ENCODE measurements at regions not wholly inside any gene's neighbourhood (a gene's known extent, or its start where the extent isn't known, plus 50 kb on each side); places are given as distances from the start of the nearest gene placed in this dataset.

DNA sequence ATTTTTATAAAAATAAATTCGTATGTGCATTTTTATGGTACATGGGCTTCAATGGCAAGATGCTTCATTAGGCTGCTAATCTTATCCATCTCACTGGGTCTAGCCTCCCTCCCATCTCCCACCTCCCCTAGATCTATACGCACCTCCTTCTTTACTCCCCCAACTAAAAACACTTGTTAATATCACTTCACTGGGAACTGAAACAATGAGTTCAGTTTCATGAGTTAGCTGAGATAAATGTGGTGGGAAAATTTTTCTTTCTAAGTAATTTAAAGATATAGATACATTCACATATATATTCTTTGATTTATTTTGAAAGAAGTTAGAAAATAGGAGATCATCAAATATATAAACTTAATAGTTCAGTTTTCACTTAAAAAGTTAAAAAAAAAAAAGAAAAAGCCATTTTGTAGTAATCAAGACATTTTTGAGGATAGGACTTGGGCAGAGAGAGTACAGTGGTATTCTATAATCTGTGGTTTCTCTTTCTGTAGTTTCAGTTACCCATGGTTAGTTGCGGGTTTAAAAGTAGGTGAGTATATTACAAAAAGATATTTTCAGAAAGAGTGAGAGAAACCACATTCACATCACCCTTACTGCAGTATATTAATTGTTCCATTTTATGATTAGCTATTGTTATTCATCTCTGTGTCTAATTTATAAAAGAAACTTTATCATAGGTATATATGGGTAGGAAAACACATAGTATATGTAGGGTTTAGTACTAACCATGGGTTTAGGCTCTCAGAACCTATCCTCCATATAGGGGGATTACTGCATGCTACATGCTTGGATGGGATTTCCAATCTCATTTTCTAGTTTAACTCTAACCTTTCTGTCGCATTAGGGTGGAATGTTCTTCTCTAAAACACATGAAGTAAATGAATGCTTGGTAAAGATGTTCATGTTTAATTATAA lies 316.0 kb upstream of the CBLB start:
- Histone ChIP-seq H3K4me3 (ENCODE audit: insufficient read depth, low read depth, low read length) (no peak overlapping the region), H3K36me3 (replicated peaks; ENCODE audit: control insufficient read depth, insufficient read depth, low read length) (no peaks in the 10 kb centered on the region), H3K27me3 (ENCODE audit: control insufficient read depth, insufficient read depth, low read length) (no peaks in the 10 kb centered on the region)
- no peak for DNase-seq

DNA sequence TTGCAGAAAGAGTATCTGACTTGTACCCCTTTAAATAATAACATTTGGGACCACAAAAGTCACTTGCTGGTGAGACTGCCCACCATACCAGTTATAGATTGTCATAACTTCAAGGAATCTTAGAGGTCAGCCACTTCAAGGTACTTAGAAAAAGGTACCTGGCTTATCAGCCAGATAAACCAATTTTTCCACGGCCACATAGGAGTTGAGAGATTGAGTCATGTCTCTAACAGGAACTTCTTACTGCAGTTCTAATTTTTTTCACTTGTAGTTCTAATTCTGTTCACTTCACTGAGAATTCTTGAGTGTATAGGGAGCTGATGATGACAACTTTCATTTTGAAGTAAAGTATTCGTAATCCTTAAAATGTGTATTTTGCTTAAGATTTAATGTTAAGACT lies 317.1 kb upstream of the CBLB start:
- DNase-seq, result no peak
- Histone ChIP-seq H3K27me3 (ENCODE audit: control insufficient read depth, insufficient read depth, low read length) (no peaks in the 10 kb centered on the region), H3K36me3 (replicated peaks; ENCODE audit: control insufficient read depth, insufficient read depth, low read length) (no peaks in the 10 kb centered on the region), H3K4me3 (ENCODE audit: insufficient read depth, low read depth, low read length) (no peak overlapping the region)

DNA sequence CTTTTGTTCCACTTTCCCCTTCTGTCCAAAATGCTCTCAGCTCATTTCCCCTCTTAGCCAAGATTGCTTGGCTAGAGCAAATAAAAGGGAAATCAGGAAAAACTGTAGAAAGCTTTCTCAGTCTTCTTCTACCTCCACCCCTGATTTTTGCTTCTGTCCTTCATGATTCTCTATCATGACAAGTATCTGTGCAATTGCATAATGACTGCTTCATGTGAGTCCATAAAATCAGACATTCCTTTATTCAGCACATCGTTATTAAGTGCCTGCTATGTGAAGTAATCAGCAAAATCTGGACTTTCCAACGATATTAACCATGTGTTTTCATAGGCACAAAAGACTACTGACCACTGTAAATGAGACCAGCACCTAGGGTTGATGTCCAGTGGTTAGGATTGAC lies 321.5 kb upstream of the CBLB start:
- H3K27me3 ChIP-seq (ENCODE audit: control insufficient read depth, insufficient read depth, low read length), result no peaks in the 10 kb centered on the region
- no peaks in the 10 kb centered on the region for H3K36me3 ChIP-seq (replicated peaks; ENCODE audit: control insufficient read depth, insufficient read depth, low read length)
- DNase-seq, result no peak
- no peak overlapping the region for H3K4me3 ChIP-seq (ENCODE audit: insufficient read depth, low read depth, low read length)

DNA sequence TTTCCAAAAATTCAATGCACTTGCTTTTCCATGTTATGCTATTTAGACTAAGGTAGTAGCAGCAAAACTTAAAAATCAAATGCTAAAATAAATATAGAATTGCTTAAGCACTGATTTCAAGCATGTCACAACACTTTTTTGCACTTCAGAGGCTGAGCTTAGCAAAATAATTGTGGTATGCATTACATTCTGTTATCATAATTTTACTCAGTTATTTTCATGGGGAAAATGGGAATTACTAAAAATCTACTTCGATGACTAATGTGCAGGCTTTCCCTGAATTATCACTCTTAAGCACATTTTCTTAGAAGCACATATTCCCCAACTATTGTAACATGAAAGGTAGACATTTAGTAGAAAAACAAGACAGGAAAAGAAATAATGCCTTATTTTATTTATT lies 322.4 kb upstream of the CBLB start:
- Histone ChIP-seq H3K36me3 (replicated peaks; ENCODE audit: control insufficient read depth, insufficient read depth, low read length) (no peaks in the 10 kb centered on the region), H3K4me3 (ENCODE audit: insufficient read depth, low read depth, low read length) (no peak overlapping the region), H3K27me3 (ENCODE audit: control insufficient read depth, insufficient read depth, low read length) (no peaks in the 10 kb centered on the region)
- DNase-seq, result no peak

DNA sequence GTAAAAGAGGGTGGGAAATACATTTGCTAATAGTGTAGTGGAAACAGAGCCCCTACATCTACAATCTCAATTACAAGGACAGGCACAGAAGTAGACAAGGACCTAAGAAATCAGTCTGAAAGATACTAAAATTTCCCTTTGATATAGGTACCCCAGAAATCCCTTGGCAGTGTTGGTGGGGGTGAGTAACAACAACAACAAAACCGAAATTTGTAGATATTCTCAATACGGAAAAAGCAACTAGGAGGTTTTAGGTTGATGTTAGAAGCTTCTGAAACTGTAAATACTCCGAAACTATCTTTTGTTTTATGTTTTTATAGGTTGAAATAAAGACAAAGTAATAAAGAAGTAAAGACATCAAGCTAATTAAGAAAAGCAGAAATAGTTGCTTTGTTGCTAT lies 323.1 kb upstream of the CBLB start:
- DNase-seq, result no peak
- Histone ChIP-seq H3K4me3 (ENCODE audit: insufficient read depth, low read depth, low read length) (no peak overlapping the region), H3K27me3 (ENCODE audit: control insufficient read depth, insufficient read depth, low read length) (no peaks in the 10 kb centered on the region), H3K36me3 (replicated peaks; ENCODE audit: control insufficient read depth, insufficient read depth, low read length) (no peaks in the 10 kb centered on the region)

DNA sequence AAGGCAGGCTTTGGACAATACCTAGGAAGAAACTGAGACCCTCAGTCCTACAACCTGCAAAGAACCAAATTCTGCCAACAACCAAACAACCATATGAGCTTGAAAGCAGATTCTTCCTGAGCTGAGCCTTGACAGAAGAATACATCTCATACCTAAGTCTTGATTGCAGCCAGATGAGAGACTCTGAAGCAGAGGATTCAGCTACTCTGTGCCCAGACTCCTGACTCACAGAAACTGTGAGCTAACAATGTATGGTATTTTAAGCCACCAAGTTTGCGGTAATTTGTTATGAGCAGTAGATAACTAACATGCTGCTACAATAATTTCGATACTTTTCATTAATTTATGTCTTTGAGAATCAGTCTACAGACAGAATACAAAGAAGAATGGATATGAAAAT lies 325.1 kb upstream of the CBLB start:
- Histone ChIP-seq H3K27me3 (ENCODE audit: control insufficient read depth, insufficient read depth, low read length) (no peaks in the 10 kb centered on the region), H3K36me3 (replicated peaks; ENCODE audit: control insufficient read depth, insufficient read depth, low read length) (no peaks in the 10 kb centered on the region), H3K4me3 (ENCODE audit: insufficient read depth, low read depth, low read length) (no peak overlapping the region)
- DNase-seq, result no peak

DNA sequence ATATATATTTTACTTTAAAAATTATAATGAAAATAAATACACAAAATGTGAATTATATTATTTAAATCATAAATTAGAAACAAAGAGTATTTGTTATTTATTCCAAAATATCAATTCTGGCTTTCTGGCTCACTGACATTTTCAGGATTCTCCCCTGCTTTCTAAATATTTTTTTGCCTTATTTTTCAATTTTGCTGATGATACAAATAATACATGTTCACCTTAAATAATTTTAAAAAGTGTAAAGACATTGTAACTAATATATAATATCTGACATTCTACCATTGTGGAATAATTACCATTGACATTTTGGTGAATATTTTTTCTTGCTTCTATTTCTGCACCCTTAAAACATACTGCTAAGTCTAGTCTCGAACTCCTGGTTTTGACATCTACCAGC lies 325.9 kb upstream of the CBLB start:
- H3K27me3 ChIP-seq (ENCODE audit: control insufficient read depth, insufficient read depth, low read length), result no peaks in the 10 kb centered on the region
- no peaks in the 10 kb centered on the region for H3K36me3 ChIP-seq (replicated peaks; ENCODE audit: control insufficient read depth, insufficient read depth, low read length)
- H3K4me3 ChIP-seq (ENCODE audit: insufficient read depth, low read depth, low read length), result no peak overlapping the region
- DNase-seq, result no peak

DNA sequence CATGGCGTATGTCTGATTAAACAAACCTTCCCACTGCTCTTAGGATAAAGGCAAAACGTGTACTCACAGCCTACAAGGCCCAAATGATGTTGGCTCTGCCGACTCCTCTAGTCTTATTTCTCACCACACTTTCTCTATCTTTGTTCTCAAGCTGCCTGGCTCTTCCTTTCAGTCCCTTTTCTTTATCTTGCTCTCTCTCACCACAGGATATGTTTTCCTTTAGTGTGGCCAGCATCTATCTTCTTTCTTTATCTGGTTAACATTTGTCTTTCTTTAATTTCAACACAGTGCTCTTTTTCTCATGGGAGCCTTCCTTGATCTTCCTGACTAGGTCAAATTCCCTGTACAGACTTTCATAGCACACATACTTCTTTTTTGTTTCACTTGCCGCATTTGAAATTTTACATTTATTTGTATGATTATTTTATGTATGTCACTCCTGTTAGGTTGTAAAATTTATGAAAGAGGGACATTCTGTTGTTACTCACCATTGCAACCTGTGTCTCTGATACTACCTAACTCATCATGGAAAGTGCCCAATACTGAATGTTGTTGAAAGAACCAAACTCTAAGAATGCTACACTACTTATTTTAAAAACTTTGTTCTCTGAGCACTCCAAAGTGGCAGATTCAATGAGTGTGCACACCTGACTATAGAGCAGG lies 328.9 kb upstream of the CBLB start:
- Histone ChIP-seq H3K27me3 (ENCODE audit: control insufficient read depth, insufficient read depth, low read length) (no peaks in the 10 kb centered on the region), H3K36me3 (replicated peaks; ENCODE audit: control insufficient read depth, insufficient read depth, low read length) (no peaks in the 10 kb centered on the region), H3K4me3 (ENCODE audit: insufficient read depth, low read depth, low read length) (no peak overlapping the region)
- DNase-seq, result no peak

DNA sequence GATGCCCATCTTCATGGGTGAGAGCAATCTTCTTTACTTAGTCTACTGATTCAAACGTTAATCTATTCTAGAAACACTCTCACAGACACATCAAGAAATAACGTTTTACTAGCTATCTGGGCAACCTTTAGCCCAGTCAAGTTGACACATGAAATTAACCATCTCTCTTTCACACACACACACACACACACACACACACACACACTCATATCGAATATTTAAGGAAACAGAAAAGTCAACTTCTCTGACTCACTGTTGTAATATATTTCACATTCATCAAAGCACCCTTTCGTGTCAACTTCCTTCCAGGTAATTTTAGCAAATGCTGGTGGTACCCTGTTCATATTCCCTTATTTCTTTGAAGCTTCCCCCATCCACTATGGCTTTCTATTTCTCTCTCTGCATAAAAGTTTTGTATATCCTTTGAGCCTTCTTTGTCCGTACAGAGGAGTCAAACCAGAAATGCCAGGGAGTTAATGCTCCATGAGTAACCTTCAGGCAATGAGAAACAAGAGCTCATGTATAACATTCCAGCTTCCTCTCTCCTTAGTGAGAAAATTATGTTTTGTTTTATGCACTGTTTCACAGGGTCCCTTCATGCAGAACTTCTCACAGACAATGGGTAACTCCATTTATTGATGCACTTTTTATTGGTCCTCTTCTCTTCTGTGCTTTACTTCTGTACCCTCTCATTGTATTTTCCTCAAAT lies 335.5 kb upstream of the CBLB start:
- no peaks in the 10 kb centered on the region for H3K36me3 ChIP-seq (replicated peaks; ENCODE audit: control insufficient read depth, insufficient read depth, low read length)
- no peak for DNase-seq
- no peak overlapping the region for H3K4me3 ChIP-seq (ENCODE audit: insufficient read depth, low read depth, low read length)
- no peaks in the 10 kb centered on the region for H3K27me3 ChIP-seq (ENCODE audit: control insufficient read depth, insufficient read depth, low read length)

DNA sequence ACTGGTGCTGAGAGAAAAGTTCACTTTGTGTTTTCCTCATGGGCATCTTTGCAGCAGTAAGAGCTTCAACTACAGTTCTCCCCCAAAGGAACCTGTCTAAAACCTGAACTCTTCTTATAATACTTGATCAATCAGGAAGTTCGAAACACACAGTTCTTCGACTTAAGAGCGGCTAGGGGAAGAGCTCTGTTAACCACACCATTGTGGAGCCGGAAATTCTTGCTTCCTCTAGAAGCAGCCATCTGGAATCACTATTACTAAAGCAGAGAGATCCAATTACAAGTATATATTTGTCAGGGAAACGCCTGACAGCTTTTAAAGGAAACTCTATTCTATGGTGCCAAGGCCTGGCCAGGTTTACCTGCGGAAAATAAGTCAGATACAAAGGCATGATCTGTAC lies 337.3 kb upstream of the CBLB start:
- Histone ChIP-seq H3K4me3 (ENCODE audit: insufficient read depth, low read depth, low read length) (no peak overlapping the region), H3K27me3 (ENCODE audit: control insufficient read depth, insufficient read depth, low read length) (no peaks in the 10 kb centered on the region), H3K36me3 (replicated peaks; ENCODE audit: control insufficient read depth, insufficient read depth, low read length) (no peaks in the 10 kb centered on the region)
- no peak for DNase-seq

DNA sequence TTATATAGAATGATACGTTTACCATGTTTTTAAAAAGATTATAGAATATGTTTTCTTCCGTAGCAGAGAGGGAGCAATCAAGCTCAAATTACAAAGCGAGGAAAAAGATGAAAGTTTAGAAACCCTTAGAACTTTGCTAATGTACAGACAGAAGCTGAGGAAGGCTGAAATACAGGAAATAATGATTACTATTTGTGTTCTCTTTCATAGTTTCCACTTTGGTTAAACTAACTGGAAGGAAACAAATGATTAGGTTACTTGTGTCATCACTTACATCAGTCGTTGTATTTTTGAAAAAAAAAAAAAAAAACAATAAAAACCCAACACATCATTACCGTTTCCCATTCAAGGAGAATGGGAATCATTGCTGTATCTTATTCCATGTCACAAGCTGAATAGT lies 337.8 kb upstream of the CBLB start:
- DNase-seq, result no peak
- Histone ChIP-seq H3K27me3 (ENCODE audit: control insufficient read depth, insufficient read depth, low read length) (no peaks in the 10 kb centered on the region), H3K36me3 (replicated peaks; ENCODE audit: control insufficient read depth, insufficient read depth, low read length) (no peaks in the 10 kb centered on the region)

DNA sequence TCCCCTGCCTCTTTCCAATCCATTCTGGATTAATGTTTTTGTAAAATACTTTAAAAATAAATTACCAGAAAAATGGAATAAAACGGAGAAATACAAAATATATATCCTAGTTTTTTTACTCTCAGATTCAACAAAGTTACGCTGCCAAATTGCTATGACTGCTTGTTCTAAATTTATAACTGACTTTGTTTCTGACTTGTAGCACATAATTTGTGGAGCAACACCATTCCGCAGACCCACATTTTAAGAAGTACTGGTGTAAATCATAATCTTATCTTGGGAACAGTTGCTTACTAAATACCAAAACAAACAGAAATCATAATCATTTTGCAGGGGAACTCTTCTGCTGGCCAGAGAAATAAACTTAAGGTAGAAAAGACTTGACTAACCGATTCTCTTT lies 339.4 kb upstream of the CBLB start:
- Histone ChIP-seq H3K27me3 (ENCODE audit: control insufficient read depth, insufficient read depth, low read length) (no peaks in the 10 kb centered on the region), H3K4me3 (ENCODE audit: insufficient read depth, low read depth, low read length) (no peak overlapping the region), H3K36me3 (replicated peaks; ENCODE audit: control insufficient read depth, insufficient read depth, low read length) (no peaks in the 10 kb centered on the region)
- DNase-seq, result no peak

More for the DNA sequence above, 337.8 kb upstream of the CBLB start:
- no peak overlapping the region for H3K4me3 ChIP-seq (ENCODE audit: insufficient read depth, low read depth, low read length)

DNA sequence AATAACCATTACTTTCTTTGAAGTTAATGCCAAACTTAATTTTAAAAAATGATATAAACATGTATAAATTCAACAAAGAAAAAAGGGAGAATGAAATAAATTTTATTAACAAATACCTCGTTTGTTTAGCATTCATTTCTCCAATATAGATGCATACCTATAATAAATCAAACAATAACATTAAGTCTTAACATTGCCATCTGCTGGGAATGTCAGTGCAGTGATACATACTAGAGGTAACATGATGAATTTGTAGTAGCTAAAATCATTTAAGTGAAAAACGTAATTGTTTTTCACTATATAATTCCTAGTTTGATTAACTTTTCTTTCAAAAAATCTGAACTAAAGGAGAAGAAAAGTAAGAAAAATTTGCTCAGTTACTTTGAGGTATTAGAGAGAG lies 340.2 kb upstream of the CBLB start:
- Histone ChIP-seq H3K27me3 (ENCODE audit: control insufficient read depth, insufficient read depth, low read length) (no peaks in the 10 kb centered on the region), H3K36me3 (replicated peaks; ENCODE audit: control insufficient read depth, insufficient read depth, low read length) (no peaks in the 10 kb centered on the region), H3K4me3 (ENCODE audit: insufficient read depth, low read depth, low read length) (no peak overlapping the region)
- no peak for DNase-seq

DNA sequence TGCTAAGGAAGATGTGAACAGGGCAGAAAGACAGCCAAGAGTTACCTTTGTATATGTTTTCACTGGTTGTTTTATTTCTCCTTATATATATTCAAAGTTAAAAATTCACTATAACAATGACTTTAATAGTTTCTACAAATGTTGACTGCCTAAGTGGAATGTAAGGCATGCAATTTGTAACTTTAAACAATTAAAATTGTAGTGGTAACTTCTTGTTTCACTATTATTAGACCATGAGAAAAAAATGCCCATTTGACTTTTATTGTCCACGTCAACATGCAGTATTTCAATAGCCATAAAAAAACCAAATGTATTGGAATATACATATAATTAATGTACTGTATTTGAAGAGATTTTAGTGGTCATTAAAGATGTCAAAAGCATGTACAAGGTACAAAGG lies 340.7 kb upstream of the CBLB start:
- no peak for DNase-seq
- H3K27me3 ChIP-seq (ENCODE audit: control insufficient read depth, insufficient read depth, low read length), result no peaks in the 10 kb centered on the region
- H3K4me3 ChIP-seq (ENCODE audit: insufficient read depth, low read depth, low read length), result no peak overlapping the region
- no peaks in the 10 kb centered on the region for H3K36me3 ChIP-seq (replicated peaks; ENCODE audit: control insufficient read depth, insufficient read depth, low read length)

DNA sequence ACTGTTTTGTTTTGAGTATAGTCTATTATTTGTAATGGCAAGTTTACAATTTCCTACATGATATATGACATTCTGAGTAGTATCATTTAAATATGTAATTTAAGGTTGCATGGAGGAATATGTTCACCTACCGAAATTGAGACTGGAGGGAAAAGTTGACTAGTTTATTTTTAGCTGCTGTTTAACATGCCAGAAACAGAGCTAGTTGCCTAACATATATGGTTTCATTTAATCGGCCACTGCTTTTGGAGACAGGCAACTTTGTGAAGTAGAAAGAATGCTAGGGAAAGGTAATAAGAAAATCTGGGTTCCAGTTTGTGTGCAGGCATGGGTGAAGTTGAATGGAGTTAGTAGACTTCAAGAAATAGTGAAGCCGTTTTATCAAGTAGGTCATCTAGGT lies 342.1 kb upstream of the CBLB start:
- no peak overlapping the region for H3K4me3 ChIP-seq (ENCODE audit: insufficient read depth, low read depth, low read length)
- H3K27me3 ChIP-seq (ENCODE audit: control insufficient read depth, insufficient read depth, low read length), result no peaks in the 10 kb centered on the region
- DNase-seq, result no peak
- H3K36me3 ChIP-seq (replicated peaks; ENCODE audit: control insufficient read depth, insufficient read depth, low read length), result no peaks in the 10 kb centered on the region
